ENCODE measurements at regions not wholly inside any gene's neighbourhood (a gene's known extent, or its start where the extent isn't known, plus 50 kb on each side); places are given as distances from the start of the nearest gene placed in this dataset.
"Not testable (repeated sequence)": the region's sequence is repeated elsewhere in the genome, so short reads cannot be mapped to it uniquely, and the experiment has no call there.

DNA sequence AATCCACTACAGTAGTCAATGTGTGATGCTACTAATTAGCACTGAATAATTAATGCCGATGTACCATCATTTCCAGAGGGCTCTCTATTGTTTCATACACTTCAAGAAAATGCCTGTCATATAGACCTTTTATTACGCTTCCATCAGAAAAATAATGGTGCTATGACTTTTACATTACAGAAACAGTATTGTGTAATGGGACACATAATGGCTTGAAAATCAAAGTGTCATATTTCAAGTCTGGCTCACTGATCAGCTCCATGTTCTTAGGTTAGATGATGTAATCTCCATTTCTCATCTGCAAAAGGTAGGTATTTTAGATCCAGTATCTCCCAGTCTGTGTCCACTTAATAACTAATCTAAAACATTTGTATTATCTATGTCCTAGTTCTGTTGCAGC lies 990.6 kb upstream of the TYRP1 start:
- no peaks in the 10 kb centered on the region for H3K36me3 ChIP-seq (ENCODE audit: control insufficient read depth in 2 of 2, extremely low read depth in 1 of 2, insufficient read depth in 2 of 2, low read length in 2 of 2)
- TF ChIP-seq POLR2A (IDR thresholded peaks at IDR 0.05; ENCODE audit: low read depth, low read length) (no peak), POLR2AphosphoS5 (IDR thresholded peaks at IDR 0.05; ENCODE audit: insufficient read depth, low read depth, low read length) (no peak), MYC (IDR thresholded peaks at IDR 0.05; ENCODE audit: low read depth, low read length) (no peak), JUN (IDR thresholded peaks at IDR 0.05; ENCODE audit: borderline replicate concordance, insufficient read depth, insufficient read length, low read depth) (no peak), EZH2 (IDR thresholded peaks at IDR 0.05; ENCODE audit: borderline replicate concordance, low read depth, low read length, severe bottlenecking) (no peak), FOS (IDR thresholded peaks at IDR 0.05; ENCODE audit: borderline replicate concordance, insufficient read depth, low read length) (no peak)
- TF ChIP-seq, protein P1, sequence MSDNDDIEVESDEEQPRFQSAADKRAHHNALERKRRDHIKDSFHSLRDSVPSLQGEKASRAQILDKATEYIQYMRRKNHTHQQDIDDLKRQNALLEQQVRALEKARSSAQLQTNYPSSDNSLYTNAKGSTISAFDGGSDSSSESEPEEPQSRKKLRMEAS (IDR thresholded peaks at IDR 0.05; ENCODE audit: insufficient read depth, insufficient read length), result no peak
- no peaks in the 10 kb centered on the region for H3K27me3 ChIP-seq (ENCODE audit: control insufficient read depth in 2 of 2, insufficient read depth in 2 of 2, low read length in 2 of 2)
- H3K4me1 ChIP-seq (ENCODE audit: control insufficient read depth, extremely low read depth, insufficient read depth, low read length), result no peaks in the 10 kb centered on the region
- H3K79me2 ChIP-seq (ENCODE audit: control insufficient read depth, insufficient read depth, low read length), result no peaks in the 10 kb centered on the region
- POLR2A ChIA-PET, result no interaction called here
- H3K9me3 ChIP-seq (replicated peaks; ENCODE audit: control insufficient read depth, insufficient read depth, low read length), result no peaks in the 10 kb centered on the region
- no peak overlapping the region for H3K4me2 ChIP-seq (ENCODE audit: insufficient read depth, low read length)
- no peak overlapping the region for H3K4me3 ChIP-seq (replicated peaks in 1 of 3; ENCODE audit: insufficient read depth in 1 of 3, low read depth in 1 of 3, low read length in 3 of 3)
- FAIRE-seq, result no peak
- BruUV-seq (replicated peaks), result no TSS peak
- CTCF ChIA-PET, result no interaction called here
- no peaks in the 10 kb centered on the region for H4K20me1 ChIP-seq (replicated peaks; ENCODE audit: control insufficient read depth, extremely low read depth, insufficient read depth, low read length)
- no peak overlapping the region for H2AFZ ChIP-seq (ENCODE audit: low read depth, low read length)
- intact Hi-C loops (cut with micrococcal nuclease), result no loop called here
- H3K9ac ChIP-seq (replicated peaks; ENCODE audit: extremely low read depth, insufficient read depth, low read length), result no peak overlapping the region
- dilution Hi-C loops (cut with MboI; ENCODE audit: extremely low pct_ligation_motif_present, low sequenced_read_pairs), result no loop called here
- H3K9me1 ChIP-seq (replicated peaks; ENCODE audit: control insufficient read depth, extremely low read depth, insufficient read depth, low read length), result no peaks in the 10 kb centered on the region
- no peak for DNase-seq (ENCODE audit: low read depth, low spot score)
- no peak overlapping the region for H3K27ac ChIP-seq (ENCODE audit: insufficient read depth, low read depth, low read length)

GRCh38 chr9:11704198-11704597 lies 989.0 kb upstream of the TYRP1 start:
- dilution Hi-C loops (cut with MboI; ENCODE audit: extremely low pct_ligation_motif_present, low sequenced_read_pairs); DNase-seq (ENCODE audit: low read depth, low spot score); H2AFZ ChIP-seq (ENCODE audit: low read depth, low read length); H3K27ac ChIP-seq (ENCODE audit: insufficient read depth, low read depth, low read length); FAIRE-seq; H3K27me3 ChIP-seq (ENCODE audit: control insufficient read depth in 2 of 2, insufficient read depth in 2 of 2, low read length in 2 of 2); H3K4me1 ChIP-seq (ENCODE audit: control insufficient read depth, extremely low read depth, insufficient read depth, low read length); BruUV-seq (replicated peaks); H3K9ac ChIP-seq (replicated peaks; ENCODE audit: extremely low read depth, insufficient read depth, low read length); H3K4me2 ChIP-seq (ENCODE audit: insufficient read depth, low read length); intact Hi-C loops (cut with micrococcal nuclease); H4K20me1 ChIP-seq (replicated peaks; ENCODE audit: control insufficient read depth, extremely low read depth, insufficient read depth, low read length); CTCF ChIA-PET; H3K9me3 ChIP-seq (replicated peaks; ENCODE audit: control insufficient read depth, insufficient read depth, low read length); H3K36me3 ChIP-seq (ENCODE audit: control insufficient read depth in 2 of 2, extremely low read depth in 1 of 2, insufficient read depth in 2 of 2, low read length in 2 of 2); H3K79me2 ChIP-seq (ENCODE audit: control insufficient read depth, insufficient read depth, low read length); POLR2A ChIA-PET; H3K9me1 ChIP-seq (replicated peaks; ENCODE audit: control insufficient read depth, extremely low read depth, insufficient read depth, low read length); H3K4me3 ChIP-seq (replicated peaks in 1 of 3; ENCODE audit: insufficient read depth in 1 of 3, low read depth in 1 of 3, low read length in 3 of 3): not testable (repeated sequence)
